C1 segment of cervical spinal cord (tissue), 14 donors: ENCODE measurements at regions not wholly inside any gene's neighbourhood (a gene's known extent, or its start where the extent isn't known, plus 50 kb on each side); places are given as distances from the start of the nearest gene placed in this dataset.
"Not testable (repeated sequence)": the region's sequence is repeated elsewhere in the genome, so short reads cannot be mapped to it uniquely, and the experiment has no call there.

ENCODE experiments used
- DNase-seq, 14 donors: peaks; one replicate each; lab custom pipeline; 2025; lab: John Stamatoyannopoulos, UW

DNA sequence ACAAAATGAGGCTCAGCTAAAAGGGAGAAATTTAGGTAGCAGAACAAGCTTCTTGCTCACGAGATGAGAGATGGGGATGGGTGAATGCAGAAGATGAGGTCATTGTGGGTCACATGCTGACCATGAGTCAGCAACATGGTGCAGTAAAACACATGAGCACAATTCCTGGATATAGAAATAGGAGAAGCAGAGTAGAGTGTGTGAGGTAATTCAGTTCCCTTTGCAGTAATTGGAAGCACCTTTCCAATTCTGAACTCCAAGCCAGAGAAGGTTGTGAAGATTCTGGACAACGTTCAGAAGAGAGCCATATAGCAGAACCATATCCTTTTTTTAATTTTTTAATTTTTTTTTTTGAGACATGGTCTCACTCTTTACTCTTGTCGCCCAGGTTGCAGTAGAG is 62.0 kb upstream of the LMNTD1 start:
- no peak for DNase-seq

DNA sequence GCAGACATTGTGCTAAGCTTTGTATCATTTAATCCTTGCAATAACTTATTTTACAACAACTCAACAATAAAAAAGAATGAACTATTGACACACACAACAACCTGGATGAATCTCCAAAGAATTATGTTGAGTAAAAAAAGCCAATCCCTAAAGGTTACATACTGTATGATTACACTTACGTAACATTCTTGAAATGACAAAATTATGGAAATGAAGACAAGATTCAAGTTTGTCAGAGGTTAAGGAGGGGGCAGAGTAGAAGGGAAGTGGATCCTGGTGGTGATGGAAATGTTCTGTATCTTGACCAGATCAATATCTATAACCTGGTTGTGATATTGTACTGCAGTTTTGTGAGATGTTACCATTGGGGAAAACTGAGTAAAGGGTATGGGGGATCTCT is 63.2 kb upstream of the LMNTD1 start:
- DNase-seq: no peak

DNA sequence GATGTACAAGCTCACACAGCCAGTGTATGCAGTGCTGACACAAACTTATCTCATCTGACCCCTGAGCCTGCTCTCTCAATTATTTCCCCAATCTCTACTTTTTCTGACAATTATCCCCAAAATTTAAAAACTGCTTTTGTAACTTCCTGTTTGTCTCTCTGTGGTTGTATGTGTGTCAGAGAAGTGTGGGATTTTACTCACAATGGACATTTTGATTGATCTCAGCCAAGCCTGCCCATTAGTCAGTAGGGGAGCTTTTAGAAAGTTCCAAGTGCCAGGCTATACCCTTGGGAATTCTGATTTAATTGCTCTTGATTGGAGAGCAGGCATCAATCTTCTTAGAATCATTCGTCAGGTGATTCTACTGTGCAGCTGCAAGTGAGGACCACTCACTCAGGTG is 64.9 kb upstream of the LMNTD1 start:
- DNase-seq: no peak

DNA sequence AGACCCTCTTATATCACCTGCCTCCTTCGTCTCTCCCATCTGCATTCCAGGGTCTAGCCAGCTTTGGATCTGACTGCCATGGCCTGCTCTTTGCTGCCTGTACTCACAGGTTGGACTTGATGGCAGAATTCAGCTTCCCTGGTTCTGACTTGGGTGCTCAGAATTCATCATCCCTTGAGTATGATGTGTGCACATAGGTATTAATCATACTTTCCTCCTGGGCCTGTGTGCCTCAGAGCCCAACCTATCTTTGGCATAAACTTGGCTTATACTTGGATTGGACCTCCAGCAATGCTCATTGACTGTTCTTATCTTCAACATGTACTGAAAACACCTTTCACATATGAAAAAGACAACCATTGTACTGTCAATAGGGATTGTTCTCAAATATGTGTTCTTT is 70.7 kb upstream of the LMNTD1 start:
- no peak for DNase-seq

DNA sequence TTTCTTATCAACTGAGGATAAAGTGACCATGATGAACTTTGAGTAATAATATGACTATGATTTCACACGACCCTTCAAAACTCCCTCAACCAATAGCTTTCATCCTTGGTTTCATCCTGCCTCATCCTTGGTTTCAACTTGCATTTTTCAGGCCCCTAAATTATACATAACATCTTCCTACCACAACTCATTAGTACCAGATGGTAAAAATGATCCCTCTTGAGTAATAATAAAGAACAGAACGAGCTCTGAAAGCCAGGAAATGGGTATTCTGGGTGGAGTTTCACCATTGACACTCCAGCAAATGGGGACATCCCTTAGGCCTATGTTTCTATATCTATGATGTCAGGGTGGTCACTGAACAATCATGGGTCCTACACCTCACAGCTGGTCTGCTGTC is 72.1 kb upstream of the LMNTD1 start:
- no peak for DNase-seq

DNA sequence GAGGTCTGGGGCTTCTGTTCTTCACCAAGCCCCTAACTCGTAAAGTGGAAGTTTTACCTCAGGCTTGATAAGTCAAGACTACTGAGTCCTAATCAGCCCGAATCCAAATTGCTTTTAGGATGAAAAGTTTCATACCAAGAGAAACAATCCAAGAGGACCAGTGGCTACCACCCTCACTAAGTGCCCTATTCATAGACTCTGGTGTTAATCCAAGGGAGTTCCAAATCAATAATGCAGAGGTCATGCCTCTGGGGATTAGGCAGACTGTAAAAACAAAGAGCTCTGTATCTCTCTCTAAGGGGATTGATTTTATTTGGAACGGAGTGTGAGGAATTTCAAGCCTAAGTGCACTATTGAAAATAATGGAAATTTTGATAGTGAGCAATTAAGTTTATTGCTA is 76.3 kb upstream of the LMNTD1 start:
- DNase-seq: no peak

DNA sequence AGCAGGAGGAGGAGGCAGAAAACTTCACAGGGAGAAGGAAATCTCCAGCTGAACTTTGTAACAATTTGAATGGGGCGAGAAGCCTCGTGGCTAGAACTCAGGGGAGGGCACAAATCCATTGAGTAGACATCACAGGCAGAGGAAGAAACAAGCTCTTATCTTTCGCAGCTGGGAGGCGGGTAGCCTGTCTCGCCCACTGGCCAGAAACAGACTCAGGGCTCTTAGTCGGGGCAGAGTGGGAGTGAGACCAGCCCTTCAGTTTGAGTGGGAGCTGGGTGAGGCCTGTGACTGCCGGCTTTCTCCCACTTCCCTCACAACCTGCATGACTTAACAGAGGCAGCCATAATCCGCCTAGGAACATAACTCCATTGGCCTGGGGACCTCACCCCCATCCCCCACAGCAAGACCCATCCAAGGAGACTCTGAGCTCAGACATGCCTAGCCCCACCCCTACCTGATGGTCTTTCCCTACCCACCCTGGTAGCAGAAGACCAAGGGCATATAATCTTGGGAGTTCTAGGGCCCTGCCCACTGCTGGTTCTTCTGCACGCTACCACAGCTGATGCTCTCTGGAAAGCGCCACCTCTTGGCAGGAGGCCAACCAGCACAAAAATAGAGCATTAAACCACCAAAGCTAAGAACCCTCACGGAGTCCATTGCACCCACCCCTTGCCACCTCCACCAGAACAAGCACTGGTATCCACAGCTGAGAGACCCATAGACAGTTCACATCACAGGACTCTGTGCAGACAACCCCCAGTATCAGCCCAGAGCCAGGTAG is 77.8 kb upstream of the LMNTD1 start:
- not testable (repeated sequence) for DNase-seq

DNA sequence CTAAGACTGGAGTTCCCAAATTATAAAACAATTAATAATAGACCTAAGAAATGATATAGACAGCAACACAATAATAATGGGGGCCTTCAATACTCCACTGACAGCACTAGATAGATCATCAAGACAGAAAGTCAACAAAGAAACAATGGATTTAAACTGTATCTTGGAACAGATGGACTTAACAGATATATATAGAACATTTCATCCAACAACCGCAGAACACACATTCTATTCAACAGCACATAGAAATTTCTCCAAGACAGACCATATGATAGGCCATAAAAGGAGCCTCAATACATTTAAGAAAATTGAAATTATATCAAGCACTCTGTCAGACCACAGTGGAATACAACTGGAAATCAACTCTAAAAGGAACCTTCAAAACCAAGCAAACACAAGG is 80.1 kb upstream of the LMNTD1 start:
- DNase-seq: not testable (repeated sequence)

DNA sequence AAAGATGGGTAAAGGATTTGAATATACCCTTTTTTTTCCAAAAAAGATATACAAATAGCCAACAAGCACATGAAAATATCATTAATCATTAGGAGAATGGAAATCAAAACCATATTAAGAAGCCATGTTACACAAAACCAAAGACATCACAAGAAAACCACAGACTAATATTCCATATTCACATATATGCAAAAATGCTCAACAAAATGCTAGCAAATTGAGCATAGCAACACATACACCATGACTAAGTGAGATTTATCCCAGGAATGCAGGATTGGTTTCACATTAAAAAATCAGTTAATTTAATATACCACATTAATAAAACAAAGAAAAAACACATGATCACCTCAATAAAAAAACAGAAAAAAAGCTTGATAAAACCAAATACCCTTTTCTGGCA is 84.7 kb upstream of the LMNTD1 start:
- DNase-seq: no peak

DNA sequence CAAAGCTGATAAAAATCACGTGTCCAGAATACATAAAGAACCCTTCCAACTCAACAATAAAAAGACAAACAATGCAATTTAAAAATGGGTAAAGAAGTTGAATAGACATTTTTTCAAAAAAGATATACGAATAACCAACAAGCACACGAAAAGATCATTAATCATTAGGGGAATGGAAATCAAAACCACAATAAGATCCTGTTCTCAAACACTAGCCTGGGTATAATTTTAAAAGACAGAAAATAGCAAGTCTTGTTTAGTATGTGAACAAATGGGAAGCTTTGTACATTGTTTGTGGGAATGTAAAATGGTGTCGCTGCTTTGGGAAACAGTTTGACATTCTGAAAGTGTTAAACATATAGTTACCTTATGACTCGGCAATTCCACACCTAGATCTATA is 86.3 kb upstream of the LMNTD1 start:
- no peak for DNase-seq

DNA sequence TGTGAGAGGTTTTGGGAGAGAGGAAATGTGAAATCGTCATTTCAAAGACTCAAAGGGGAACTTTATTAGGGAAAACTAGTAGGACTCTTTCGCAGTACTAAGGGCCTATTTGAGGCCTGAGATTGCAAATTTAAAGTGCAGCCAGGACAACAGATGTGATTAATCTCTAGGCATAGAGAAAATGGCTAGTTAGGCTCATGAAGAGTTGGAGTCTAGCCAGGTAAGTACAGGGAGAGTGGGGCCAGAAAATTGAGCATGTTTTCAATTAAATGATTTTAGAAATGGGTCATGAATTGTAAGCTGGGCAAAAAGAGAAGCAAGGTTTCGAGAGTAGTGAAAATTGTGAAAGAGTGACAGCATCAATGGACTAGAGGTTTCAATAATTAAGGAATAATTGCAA is 91.9 kb upstream of the LMNTD1 start:
- DNase-seq: no peak

DNA sequence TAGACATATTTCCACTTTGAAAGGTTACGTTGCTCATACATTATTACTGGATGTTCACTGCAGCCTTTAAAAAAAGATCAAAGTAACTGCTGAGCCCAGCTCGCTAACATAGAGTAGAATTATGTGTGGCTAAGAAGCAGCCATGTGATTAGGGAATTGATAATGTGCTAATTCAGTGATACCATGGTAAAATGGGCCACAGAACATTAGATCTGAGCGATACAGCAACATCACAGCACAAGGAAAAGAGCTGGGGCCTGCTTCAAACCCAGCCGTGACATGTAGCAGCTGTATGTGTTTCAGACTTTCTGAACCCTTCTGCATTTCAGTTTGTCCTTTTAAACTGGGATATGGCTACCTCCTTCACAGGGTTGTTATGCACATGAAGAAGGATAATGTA is 92.3 kb upstream of the LMNTD1 start:
- no peak for DNase-seq

DNA sequence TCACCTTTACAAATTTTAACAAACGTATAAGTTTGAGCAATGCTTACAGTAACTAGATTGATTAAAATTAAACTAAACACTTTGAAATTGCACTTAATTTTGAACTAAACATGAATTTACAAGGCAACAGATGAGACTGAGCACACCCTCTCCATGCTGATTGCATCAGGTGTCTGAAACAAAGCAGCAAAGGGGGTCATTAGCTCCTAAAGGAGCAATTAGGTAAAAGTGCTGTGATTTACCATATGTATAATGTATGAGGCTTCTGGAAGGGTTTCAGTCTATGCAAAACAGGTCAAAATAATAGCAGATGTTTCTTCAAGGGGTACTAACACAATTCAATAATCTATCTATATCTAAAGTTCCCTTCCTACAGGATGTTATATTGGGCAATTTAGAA is 98.8 kb upstream of the LMNTD1 start:
- DNase-seq: no peak

DNA sequence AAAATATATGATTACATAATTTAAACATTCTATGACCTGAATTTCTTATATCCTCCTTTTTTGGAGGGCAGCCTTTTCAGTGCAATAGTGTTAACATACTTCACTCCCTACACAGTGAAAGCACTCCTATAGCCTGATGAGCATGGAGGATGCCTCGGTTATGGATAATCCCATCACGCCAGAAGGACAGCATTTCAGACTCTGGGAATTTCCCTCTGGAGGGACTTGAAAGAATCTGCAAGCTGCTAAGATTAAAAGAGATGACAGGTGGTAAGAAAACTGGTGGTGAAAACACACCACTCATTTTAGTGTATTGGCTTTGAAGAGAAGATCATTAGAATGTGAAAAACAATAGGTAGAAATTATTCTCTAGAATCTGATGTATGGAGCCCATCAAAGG is 99.3 kb upstream of the LMNTD1 start:
- DNase-seq: no peak

DNA sequence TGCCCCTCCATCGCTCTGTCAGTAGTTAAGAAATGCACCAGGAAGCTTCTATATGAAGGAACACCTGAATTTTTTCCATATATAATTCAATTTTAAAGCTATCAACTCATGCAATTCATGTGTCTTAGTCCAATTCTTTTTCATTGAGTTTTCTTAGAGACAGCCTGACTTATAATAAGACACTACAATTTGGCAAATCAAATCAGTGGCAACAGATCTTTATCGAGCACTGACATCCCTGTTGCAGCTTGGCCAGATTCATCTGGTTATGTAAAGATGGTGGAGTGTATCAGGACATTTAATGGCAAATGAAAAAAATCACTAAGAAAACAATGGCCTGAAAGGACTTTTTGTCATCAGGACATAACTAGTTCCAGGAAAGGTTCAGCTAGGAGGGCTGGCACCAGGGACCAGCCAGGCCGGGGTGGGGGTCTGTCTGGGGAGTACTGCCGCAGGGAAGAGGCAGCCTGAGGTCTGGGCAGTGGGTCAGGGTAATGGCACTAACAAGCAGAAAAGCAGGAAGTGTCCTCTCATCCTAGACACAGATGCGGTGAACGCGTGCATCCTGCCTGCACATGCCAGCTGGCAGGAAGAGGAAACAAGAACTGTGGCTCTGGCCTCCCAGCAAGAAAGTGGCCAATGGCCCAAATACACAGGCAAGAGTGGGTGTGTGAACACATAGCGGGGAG is 100.5 kb upstream of the LMNTD1 start:
- DNase-seq: peak in 8 of 14 donors; percentile 6 to 51 (median 24)

DNA sequence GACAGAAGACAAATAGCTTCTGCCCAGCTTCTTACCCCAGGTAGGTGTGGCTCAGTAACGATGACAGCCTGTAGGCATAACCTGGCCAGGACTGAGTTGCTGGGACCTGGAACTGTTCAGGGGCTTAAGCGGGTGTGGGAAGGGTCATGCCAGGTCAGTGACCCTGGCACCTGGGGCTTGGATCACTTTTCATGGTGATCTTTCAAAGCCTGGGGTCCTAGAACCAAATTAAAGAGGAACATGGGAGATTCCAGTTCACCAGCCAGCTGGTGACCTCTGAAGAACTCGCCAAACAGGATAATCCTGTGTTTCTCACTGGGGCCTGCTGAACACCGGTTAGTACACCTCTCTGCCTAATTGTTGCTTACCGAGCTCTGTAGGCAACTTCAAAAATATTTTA is 102.6 kb upstream of the LMNTD1 start:
- no peak for DNase-seq

DNA sequence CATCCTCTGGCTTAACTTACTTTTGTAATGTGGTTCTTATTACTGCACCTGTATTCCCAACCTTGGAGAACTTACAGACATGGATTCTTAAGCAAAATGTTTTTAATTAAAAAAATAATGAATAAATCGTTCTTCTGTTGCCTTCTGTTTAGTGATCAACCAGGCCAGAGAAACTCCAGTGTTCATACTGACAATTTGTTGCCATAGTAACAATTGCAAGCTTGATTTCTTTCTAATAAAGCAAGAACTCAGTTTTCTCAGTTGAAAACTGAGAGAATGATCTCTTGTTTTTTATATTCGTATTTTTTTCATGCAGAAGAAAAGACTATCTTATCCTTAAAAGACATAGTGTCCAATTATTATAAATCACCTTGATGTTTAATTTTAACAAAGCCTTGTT is 106.5 kb upstream of the LMNTD1 start:
- DNase-seq: no peak

DNA sequence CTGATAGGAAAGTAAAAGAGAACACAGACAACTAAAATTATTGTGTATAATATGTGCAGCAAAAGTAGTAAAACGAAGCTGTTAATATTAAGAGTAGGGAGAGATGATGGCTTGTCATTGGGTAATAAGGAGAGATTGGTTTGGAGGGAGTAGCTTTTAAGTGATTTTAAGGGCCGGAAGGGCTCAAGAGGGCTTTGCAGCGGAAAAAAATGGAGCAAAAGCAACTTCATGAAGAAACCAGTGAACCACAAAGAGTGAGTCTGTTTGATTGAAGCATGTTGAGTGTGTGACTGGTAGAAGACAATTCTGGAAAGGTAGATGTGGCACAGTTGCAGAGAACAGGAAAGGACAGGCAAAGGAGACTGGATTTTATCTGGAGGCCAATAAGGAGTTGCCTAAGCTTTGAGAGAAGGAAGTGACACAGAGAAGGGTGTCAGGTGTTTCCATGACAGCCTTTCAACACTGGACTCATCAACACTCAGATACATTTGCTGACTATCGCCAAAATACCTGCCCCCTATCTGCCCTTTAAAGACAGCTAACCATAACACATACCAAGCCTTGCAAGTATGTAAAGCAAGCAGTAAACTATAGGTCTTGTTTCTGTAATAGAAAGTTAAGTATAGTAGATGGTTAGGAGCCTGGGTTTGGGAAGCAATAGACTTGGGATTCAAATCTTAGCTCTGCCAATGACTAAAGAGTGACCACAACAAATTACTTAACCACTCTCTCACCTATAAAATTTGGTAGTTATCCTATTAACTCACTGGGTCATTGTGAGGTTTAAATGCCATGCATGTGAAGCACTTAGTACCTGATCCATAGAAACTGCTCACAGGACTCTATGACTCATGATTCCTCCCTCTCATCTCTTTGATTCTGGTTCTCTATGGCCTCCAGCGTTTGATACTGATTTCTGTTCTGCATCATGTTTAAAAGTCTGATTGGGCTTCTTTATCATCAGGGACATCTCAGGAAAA is 117.3 kb upstream of the LMNTD1 start:
- DNase-seq: no peak

DNA sequence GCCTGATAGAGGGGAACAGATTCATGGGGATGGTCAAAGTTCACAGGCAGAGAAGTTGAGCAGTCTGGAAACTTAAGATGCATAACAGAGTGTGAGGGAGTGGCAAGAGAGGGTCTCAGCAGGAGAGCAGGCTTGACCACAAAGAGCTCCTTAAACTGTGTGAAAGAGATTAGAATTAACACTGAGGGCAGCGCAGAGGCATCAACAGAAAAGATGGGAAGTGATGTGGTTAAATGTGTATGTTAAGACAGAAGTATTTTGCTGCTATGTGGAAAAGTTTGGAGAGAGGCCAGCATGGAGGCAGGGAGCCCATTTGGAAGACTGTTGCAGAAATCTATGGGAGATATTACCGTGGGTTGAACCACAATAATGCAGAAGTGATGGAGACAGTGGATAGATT is 122.7 kb upstream of the LMNTD1 start:
- DNase-seq: no peak

DNA sequence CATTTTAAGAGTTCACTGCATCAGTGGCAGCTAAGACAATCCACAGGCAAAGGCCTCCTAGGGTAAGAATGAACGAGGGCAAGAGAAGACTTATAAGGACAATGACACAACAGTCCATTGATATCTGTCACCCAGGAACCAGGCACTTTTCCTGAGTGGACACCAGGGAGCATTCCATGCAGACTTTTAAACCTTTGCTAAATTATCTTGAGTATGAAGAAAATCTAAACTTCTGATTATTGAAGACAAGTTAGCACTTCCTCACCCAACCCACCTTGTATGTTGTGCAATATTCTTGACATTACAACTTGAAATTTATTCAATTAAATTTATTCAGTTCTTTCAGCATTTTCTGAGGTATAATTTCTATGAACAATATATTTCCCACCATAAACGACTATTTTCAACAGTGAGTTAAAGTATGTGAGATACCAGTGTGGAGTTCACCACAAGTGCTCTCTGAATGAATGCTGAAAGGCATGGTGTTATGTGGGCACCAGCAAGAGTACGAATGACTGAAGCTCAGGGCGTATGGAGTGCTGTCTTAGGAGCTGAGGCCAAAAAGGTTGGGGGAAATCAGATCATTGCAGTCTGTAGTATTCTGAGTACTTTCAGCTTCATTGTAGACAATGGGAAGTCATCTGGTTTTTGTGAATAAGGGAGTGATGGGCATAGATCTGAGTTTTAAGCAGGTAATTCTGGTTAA is 124.3 kb upstream of the LMNTD1 start:
- no peak for DNase-seq

DNA sequence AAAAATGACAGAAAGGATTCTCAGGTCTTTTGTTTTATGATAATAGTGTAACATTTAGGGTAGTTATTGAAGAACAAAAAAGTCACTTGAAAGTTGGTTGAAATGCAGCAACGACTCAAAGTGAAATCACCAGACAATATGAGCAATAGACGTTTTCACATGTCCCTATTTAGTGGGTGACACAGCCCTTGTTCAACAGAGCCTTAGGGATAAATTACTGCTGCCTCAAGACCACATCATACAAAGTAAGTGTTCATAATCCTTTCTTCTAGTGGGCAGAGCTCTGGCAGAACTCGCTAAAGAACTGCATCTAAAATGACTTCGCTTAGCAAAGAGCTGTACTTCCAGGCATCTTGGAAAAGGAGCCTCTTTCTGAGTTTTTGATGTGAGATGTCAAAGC is 128.5 kb upstream of the LMNTD1 start:
- no peak for DNase-seq

DNA sequence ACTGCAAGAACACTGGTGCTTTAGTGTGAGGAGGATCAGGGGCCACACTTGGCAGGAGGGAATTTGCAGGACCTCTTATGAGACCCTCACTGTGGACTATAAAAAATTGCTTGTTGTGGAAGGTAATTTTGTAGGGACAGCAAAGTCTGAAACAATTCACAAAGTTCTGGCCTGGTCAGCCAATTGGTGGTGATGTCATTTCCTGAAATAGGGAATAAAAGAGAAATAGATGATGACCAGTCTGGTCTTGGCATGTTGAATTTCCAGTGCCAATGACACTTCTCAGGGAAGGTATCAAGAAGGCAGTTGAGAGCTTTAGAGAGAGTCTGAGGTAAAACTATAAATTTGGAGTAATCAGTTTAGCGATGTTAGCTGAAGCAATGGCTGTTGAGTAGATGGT is 129.3 kb upstream of the LMNTD1 start:
- DNase-seq: no peak
